ENCODE measurements at regions not wholly inside any gene's neighbourhood (a gene's known extent, or its start where the extent isn't known, plus 50 kb on each side); places are given as distances from the start of the nearest gene placed in this dataset.

GRCh38 chr2:60659026-60659425 lies 97.0 kb upstream of the PAPOLG start:
- DNase-seq: no peak

GRCh38 chr2:60661073-60661738 lies 94.9 kb upstream of the PAPOLG start:
- DNase-seq: no peak

GRCh38 chr2:60662781-60663180 lies 93.3 kb upstream of the PAPOLG start:
- DNase-seq: peak in 1 of 2 donors; percentile 11

GRCh38 chr2:60671966-60672365 lies 84.1 kb upstream of the PAPOLG start:
- DNase-seq: no peak

- DNase-seq: peak; percentile 70 to 72
Measured at GRCh38 chr2:60674524-60675165, 81.4 kb upstream of the PAPOLG start.

- no peak for DNase-seq
Measured at GRCh38 chr2:60675301-60675700, 80.8 kb upstream of the PAPOLG start.

GRCh38 chr2:60676706-60677330 lies 79.2 kb upstream of the PAPOLG start:
- no peak for DNase-seq

- no peak for DNase-seq
Measured at GRCh38 chr2:60677356-60677755, 78.7 kb upstream of the PAPOLG start.

- no peak for DNase-seq
Measured at GRCh38 chr2:60678551-60678950, 77.5 kb upstream of the PAPOLG start.

GRCh38 chr2:60679036-60679780 lies 76.9 kb upstream of the PAPOLG start:
- DNase-seq: no peak

GRCh38 chr2:60693551-60693950 lies 62.5 kb upstream of the PAPOLG start:
- DNase-seq: no peak

- no peak for DNase-seq
Measured at GRCh38 chr2:60695793-60696192, 60.3 kb upstream of the PAPOLG start.

GRCh38 chr2:60699617-60700016 lies 56.5 kb upstream of the PAPOLG start:
- DNase-seq: no peak

GRCh38 chr2:60706021-60706420 lies 50.0 kb upstream of the PAPOLG start:
- no peak for DNase-seq

Data from CD4-positive, alpha-beta T cell treated with Interferon alpha-2 for 1 hour (primary cell).